T-helper 2 cell treated with Interferon-gamma antibody and Interleukin-4, amounts not matched to agents 100 ng/mL and 5 ng/mL, for 36 hours (primary cell): ENCODE measurements at regions not wholly inside any gene's neighbourhood (a gene's known extent, or its start where the extent isn't known, plus 50 kb on each side); places are given as distances from the start of the nearest gene placed in this dataset.

Experiments used
- intact Hi-C: fragments of 100-400 bp; cut with micrococcal nuclease; formaldehyde crosslinking; loops from one replicate; pipeline ENCODE4 v1.15.1; 2023

GRCh38 chr16:73483934-73484711, 436.2 kb upstream of the ZFHX3 start:
- intact Hi-C loops: no loop called here

- intact Hi-C loops: no loop called here
These were observed 435.3 kb upstream of the ZFHX3 start for GRCh38 chr16:73483076-73483791.

- intact Hi-C loops: no loop called here
These were observed 434.4 kb upstream of the ZFHX3 start for GRCh38 chr16:73482310-73482709.

GRCh38 chr16:73480381-73480780, 432.5 kb upstream of the ZFHX3 start:
- intact Hi-C loops: no loop called here

GRCh38 chr16:73473713-73474112, 425.8 kb upstream of the ZFHX3 start:
- intact Hi-C loops: no loop called here

- intact Hi-C loops: no loop called here
These were observed 416.9 kb upstream of the ZFHX3 start for GRCh38 chr16:73464834-73465233.

- intact Hi-C loops: no loop called here
These were observed 411.7 kb upstream of the ZFHX3 start for GRCh38 chr16:73459586-73459985.

- intact Hi-C loops: no loop called here
These were observed 409.9 kb upstream of the ZFHX3 start for GRCh38 chr16:73457851-73458250.

GRCh38 chr16:73448970-73449369, 401.0 kb upstream of the ZFHX3 start:
- intact Hi-C loops: no loop called here

GRCh38 chr16:73447846-73448245, 399.9 kb upstream of the ZFHX3 start:
- intact Hi-C loops: no loop called here

GRCh38 chr16:73434621-73435020, 386.7 kb upstream of the ZFHX3 start:
- intact Hi-C loops: no loop called here

- intact Hi-C loops: no loop called here
These were observed 385.9 kb upstream of the ZFHX3 start for GRCh38 chr16:73433731-73434307.

GRCh38 chr16:73432850-73433730, 385.2 kb upstream of the ZFHX3 start:
- intact Hi-C loops: no loop called here

GRCh38 chr16:73430138-73430537, 382.2 kb upstream of the ZFHX3 start:
- intact Hi-C loops: no loop called here

- intact Hi-C loops: no loop called here
These were observed 380.2 kb upstream of the ZFHX3 start for GRCh38 chr16:73428121-73428520.

- intact Hi-C loops: no loop called here
These were observed 379.2 kb upstream of the ZFHX3 start for GRCh38 chr16:73427164-73427563.

- intact Hi-C loops: no loop called here
These were observed 378.7 kb upstream of the ZFHX3 start for GRCh38 chr16:73426433-73427160.

GRCh38 chr16:73420676-73421075, 372.7 kb upstream of the ZFHX3 start:
- intact Hi-C loops: no loop called here

GRCh38 chr16:73420244-73420643, 372.3 kb upstream of the ZFHX3 start:
- intact Hi-C loops: no loop called here

GRCh38 chr16:73418691-73419090, 370.8 kb upstream of the ZFHX3 start:
- intact Hi-C loops: no loop called here

GRCh38 chr16:73418051-73418450, 370.1 kb upstream of the ZFHX3 start:
- intact Hi-C loops: no loop called here
